GM23248 (cell line): ENCODE measurements at regions not wholly inside any gene's neighbourhood (a gene's known extent, or its start where the extent isn't known, plus 50 kb on each side); places are given as distances from the start of the nearest gene placed in this dataset.
A peak's percentile ranks its signal among the peaks of the same experiment; 100 is the strongest.

Experiments
- DNase-seq: peaks from one replicate; pipeline ENCODE4 v3.0.0-alpha.2; 2015
- H2AFZ ChIP-seq: fragments of 200-600 bp; sonication (generic); 2 replicates; pipeline ENCODE4 v1.6.1; 2016; ENCODE audit warnings: antibody characterized with exemption
- H3F3A ChIP-seq: fragments of 200-600 bp; sonication (generic); 2 replicates; pipeline ENCODE4 v1.6.1; 2016; ENCODE audit warnings: mild to moderate bottlenecking, antibody characterized with exemption, mixed run types; ENCODE audit not compliant: insufficient read depth
- H3K27ac ChIP-seq: fragments of 200-600 bp; sonication (generic); 2 replicates; pipeline ENCODE4 v1.5.1; 2016; ENCODE audit warnings: mild to moderate bottlenecking
- H3K27me3 ChIP-seq: fragments of 200-600 bp; sonication (generic); replicated peaks from 2 replicates; pipeline ENCODE4 v1.6.1; 2016; ENCODE audit warnings: mild to moderate bottlenecking; ENCODE audit not compliant: insufficient read depth
- H3K36me3 ChIP-seq: fragments of 200-600 bp; sonication (generic); 2 replicates; pipeline ENCODE4 v1.6.1; 2016; ENCODE audit warnings: low read depth, mild to moderate bottlenecking
- H3K4me1 ChIP-seq: fragments of 200-600 bp; sonication (generic); 2 replicates; pipeline ENCODE4 v1.6.1; 2016; ENCODE audit warnings: mild to moderate bottlenecking; ENCODE audit not compliant: insufficient read depth
- H3K4me2 ChIP-seq: fragments of 200-600 bp; sonication (generic); one replicate; pipeline ENCODE4 v1.6.1; 2016; ENCODE audit warnings: mild to moderate bottlenecking; ENCODE audit not compliant: unreplicated experiment
- H3K4me3 ChIP-seq: fragments of 200-600 bp; sonication (generic); 2 replicates; pipeline ENCODE4 v1.5.1; 2016; ENCODE audit warnings: mild to moderate bottlenecking
- H3K79me2 ChIP-seq: fragments of 200-600 bp; sonication (generic); 2 replicates; pipeline ENCODE4 v1.6.1; 2016; ENCODE audit warnings: mild to moderate bottlenecking; ENCODE audit not compliant: insufficient read depth
- H3K9ac ChIP-seq: fragments of 200-600 bp; sonication (generic); 2 replicates; pipeline ENCODE4 v1.6.1; 2016; ENCODE audit warnings: mild to moderate bottlenecking
- H3K9me2 ChIP-seq: fragments of 200-600 bp; sonication (generic); 2 replicates; pipeline ENCODE4 v1.6.1; 2016; ENCODE audit warnings: mixed run types, mild to moderate bottlenecking, moderate library complexity; ENCODE audit not compliant: insufficient read depth
- H3K9me3 ChIP-seq: fragments of 200-600 bp; sonication (generic); one replicate; pipeline ENCODE4 v1.6.1; 2017; ENCODE audit warnings: low read depth
- H4K20me1 ChIP-seq: fragments of 200-600 bp; sonication (generic); 2 replicates; pipeline ENCODE4 v1.6.0; 2016; ENCODE audit not compliant: insufficient read depth
- EZH2 ChIP-seq: fragments of 200-600 bp; sonication (generic); IDR thresholded peaks from 2 replicates; pipeline ENCODE4 v1.6.1; 2018; ENCODE audit warnings: antibody characterized with exemption, mild to moderate bottlenecking; ENCODE audit not compliant: insufficient read depth, poor library complexity, severe bottlenecking
- EZH2phosphoT487 ChIP-seq: fragments of 200-600 bp; sonication (generic); IDR thresholded peaks from 2 replicates; pipeline ENCODE4 v1.6.1; 2018; ENCODE audit warnings: antibody characterized with exemption, moderate library complexity, mild to moderate bottlenecking, low read depth; ENCODE audit not compliant: insufficient read depth
- WGBS, 2 experiments: methylation state at CpG; one replicate each; pipeline ENCODE4 v1.1.6; 2015 to 2017; ENCODE audit warnings: low lambda C conversion rate in 2 of 2, low coverage in 1 of 2; ENCODE audit errors: missing lambda C conversion rate in 2 of 2; 5-methylcytosine and 5-hydroxymethylcytosine counted together
- in situ Hi-C: fragments of 300-500 bp; cut with MboI; formaldehyde crosslinking; loops from 2 replicates; pipeline ENCODE4 v1.15.0; 2020

- Histone ChIP-seq H3F3A (no peaks in the 10 kb centered on the region), H3K9ac (no peak overlapping the region), H3K4me3 (no peak overlapping the region), H3K4me1 (no peaks in the 10 kb centered on the region), H3K9me3 (no peaks in the 10 kb centered on the region), H3K27me3 (no peaks in the 10 kb centered on the region), H3K36me3 (no peaks in the 10 kb centered on the region), H3K79me2 (no peaks in the 10 kb centered on the region), H2AFZ (no peak overlapping the region), H3K9me2 (no peaks in the 10 kb centered on the region), H3K4me2 (no peak overlapping the region), H4K20me1 (no peaks in the 10 kb centered on the region), H3K27ac (no peak overlapping the region)
- TF ChIP-seq EZH2phosphoT487 (no peak), EZH2 (no peak)
- in situ Hi-C loops: no loop called here
- no peak for DNase-seq
These were observed 223.7 kb downstream of the CXCL12 start for GRCh38 chr10:44161184-44161583.

GRCh38 chr10:44157574-44157973 lies 227.3 kb downstream of the CXCL12 start:
- H3K36me3 ChIP-seq: no peaks in the 10 kb centered on the region
- no peak for TF ChIP-seq EZH2
- TF ChIP-seq EZH2phosphoT487: no peak
- H4K20me1 ChIP-seq: no peaks in the 10 kb centered on the region
- H3K4me2 ChIP-seq: no peak overlapping the region
- no peaks in the 10 kb centered on the region for H3K79me2 ChIP-seq
- no peak overlapping the region for H3K27ac ChIP-seq
- no peaks in the 10 kb centered on the region for H3K9me2 ChIP-seq
- no peak for DNase-seq
- H3F3A ChIP-seq: no peaks in the 10 kb centered on the region
- no peaks in the 10 kb centered on the region; the same call in 1 of the 2 replicates for H3K4me1 ChIP-seq
- H2AFZ ChIP-seq: no peak overlapping the region
- WGBS, 2 experiments: 59 to 67% methylated on average over 1 of the region's 1 CpG
- no peak overlapping the region for H3K9ac ChIP-seq
- H3K9me3 ChIP-seq: no peaks in the 10 kb centered on the region
- no peaks in the 10 kb centered on the region for H3K27me3 ChIP-seq
- in situ Hi-C loops: no loop called here
- H3K4me3 ChIP-seq: no peak overlapping the region

GRCh38 chr10:44154956-44155355 lies 229.9 kb downstream of the CXCL12 start:
- H2AFZ ChIP-seq: no peak overlapping the region
- no peaks in the 10 kb centered on the region for H3F3A ChIP-seq
- no peaks in the 10 kb centered on the region; the same call in 1 of the 2 replicates for H3K4me1 ChIP-seq
- DNase-seq: no peak
- in situ Hi-C loops: no loop called here
- 64 to 65% methylated on average over 2 of the region's 2 CpGs for WGBS, 2 experiments
- no peak for TF ChIP-seq EZH2phosphoT487
- TF ChIP-seq EZH2: no peak
- H3K9me3 ChIP-seq: no peaks in the 10 kb centered on the region
- no peak overlapping the region for H3K4me3 ChIP-seq
- no peaks in the 10 kb centered on the region for H3K79me2 ChIP-seq
- H3K27ac ChIP-seq: no peak overlapping the region
- no peaks in the 10 kb centered on the region for H3K27me3 ChIP-seq
- H3K36me3 ChIP-seq: no peaks in the 10 kb centered on the region
- no peaks in the 10 kb centered on the region for H3K9me2 ChIP-seq
- no peak overlapping the region for H3K4me2 ChIP-seq
- no peak overlapping the region for H3K9ac ChIP-seq
- no peaks in the 10 kb centered on the region for H4K20me1 ChIP-seq

GRCh38 chr10:44153918-44154670 lies 230.8 kb downstream of the CXCL12 start:
- Histone ChIP-seq H3K4me1 (no peaks in the 10 kb centered on the region; the same call in 1 of the 2 replicates), H3F3A (no peaks in the 10 kb centered on the region), H3K27ac (no peak overlapping the region), H3K9me2 (no peaks in the 10 kb centered on the region), H3K4me2 (no peak overlapping the region), H4K20me1 (no peaks in the 10 kb centered on the region), H2AFZ (peak overlapping the region; percentile 3; the same call in 1 of the 2 replicates), H3K9ac (no peak overlapping the region), H3K4me3 (no peak overlapping the region), H3K36me3 (no peaks in the 10 kb centered on the region), H3K79me2 (no peaks in the 10 kb centered on the region), H3K9me3 (no peaks in the 10 kb centered on the region), H3K27me3 (no peaks in the 10 kb centered on the region)
- in situ Hi-C loops: no loop called here
- 17 to 22% methylated on average over 5 of the region's 5 CpGs for WGBS, 2 experiments
- no peak for TF ChIP-seq EZH2phosphoT487
- TF ChIP-seq EZH2: no peak
- DNase-seq: peak; percentile 28

DNA sequence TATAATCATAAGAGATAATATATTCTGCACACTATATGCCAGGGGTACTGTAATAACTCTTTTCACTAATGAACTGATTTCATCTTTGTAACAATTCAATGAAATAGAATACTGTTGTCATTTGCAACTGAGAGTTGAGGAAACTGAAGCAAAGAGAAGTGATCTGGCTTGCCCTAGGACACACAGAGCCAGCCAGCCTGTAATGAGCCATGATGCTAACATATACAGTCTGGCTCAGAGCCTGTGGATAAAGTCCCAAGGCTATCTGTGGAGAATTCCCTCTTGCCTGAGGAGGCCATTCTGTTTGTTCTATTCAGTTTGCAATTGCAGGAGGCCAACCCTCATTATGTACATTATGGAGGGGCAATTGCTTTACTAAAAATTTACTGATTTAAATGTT lies 241.3 kb downstream of the CXCL12 start:
- H3K9ac ChIP-seq: no peak overlapping the region
- H2AFZ ChIP-seq: no peak overlapping the region
- H3K9me3 ChIP-seq: no peaks in the 10 kb centered on the region
- H3K27me3 ChIP-seq: no peaks in the 10 kb centered on the region
- H3K4me3 ChIP-seq: no peak overlapping the region
- H3K79me2 ChIP-seq: no peaks in the 10 kb centered on the region
- no peaks in the 10 kb centered on the region for H3K4me1 ChIP-seq
- no peaks in the 10 kb centered on the region for H3F3A ChIP-seq
- H3K4me2 ChIP-seq: no peak overlapping the region
- in situ Hi-C loops: no loop called here
- H4K20me1 ChIP-seq: no peaks in the 10 kb centered on the region
- no peaks in the 10 kb centered on the region for H3K9me2 ChIP-seq
- DNase-seq: no peak
- H3K36me3 ChIP-seq: no peaks in the 10 kb centered on the region
- no peak overlapping the region for H3K27ac ChIP-seq
- TF ChIP-seq EZH2phosphoT487: no peak
- no peak for TF ChIP-seq EZH2
